Astrocyte (in vitro differentiated cells and primary cell): ENCODE measurements at regions not wholly inside any gene's neighbourhood (a gene's known extent, or its start where the extent isn't known, plus 50 kb on each side); places are given as distances from the start of the nearest gene placed in this dataset.

Experiments used
- DNase-seq: peaks from one replicate; pipeline ENCODE4 v3.0.0-alpha.2; 2010; ENCODE audit warnings: low read depth
- FAIRE-seq: peaks from 2 replicates; lab custom pipeline; 2011; peaks lifted over from hg19 to GRCh38; lab: Jason Lieb, UNC
- H2AFZ ChIP-seq: 2 replicates; pipeline ENCODE4 v1.6.0; 2012; ENCODE audit warnings: low read depth, low read length, inconsistent platforms
- H3K27ac ChIP-seq: 2 replicates; pipeline ENCODE4 v1.5.1; 2011; ENCODE audit warnings: low read depth, low read length, inconsistent platforms
- H3K27me3 ChIP-seq: 2 replicates; pipeline ENCODE4 v1.6.0; 2011; ENCODE audit warnings: low read length, inconsistent platforms; ENCODE audit not compliant: insufficient read depth
- H3K36me3 ChIP-seq: 2 replicates; pipeline ENCODE4 v1.5.1; 2011; ENCODE audit warnings: low read length, inconsistent platforms; ENCODE audit not compliant: insufficient read depth
- H3K4me1 ChIP-seq: 2 replicates; pipeline ENCODE4 v1.5.1; 2011; ENCODE audit warnings: low read length, inconsistent platforms; ENCODE audit not compliant: insufficient read depth
- H3K4me2 ChIP-seq: 2 replicates; pipeline ENCODE4 v1.6.0; 2012; ENCODE audit warnings: low read length, inconsistent platforms
- H3K4me3 ChIP-seq: 2 replicates; pipeline ENCODE4 v1.5.1; 2011; ENCODE audit warnings: low read depth, mild to moderate bottlenecking, low read length, inconsistent platforms; ENCODE audit not compliant: insufficient read depth
- H3K79me2 ChIP-seq: 2 replicates; pipeline ENCODE4 v1.6.0; 2012; ENCODE audit warnings: mild to moderate bottlenecking, low read length, inconsistent platforms; ENCODE audit not compliant: insufficient read depth
- H3K9ac ChIP-seq: 2 replicates; pipeline ENCODE4 v1.6.0; 2012; ENCODE audit warnings: mild to moderate bottlenecking, low read length, inconsistent platforms
- H3K9me3 ChIP-seq: 2 replicates; pipeline ENCODE4 v1.5.1; 2012; ENCODE audit warnings: low read depth, mild to moderate bottlenecking, low read length, inconsistent platforms; ENCODE audit not compliant: insufficient read depth
- H4K20me1 ChIP-seq: 2 replicates; pipeline ENCODE4 v1.6.0; 2012; ENCODE audit warnings: low read length, inconsistent platforms; ENCODE audit not compliant: insufficient read depth
- H3K27ac Mint-ChIP-seq: one replicate; pipeline ENCODE4 v1.8.0; 2021; ENCODE audit warnings: mild to moderate bottlenecking, mixed read lengths; ENCODE audit not compliant: unreplicated experiment
- H3K27me3 Mint-ChIP-seq: one replicate; pipeline ENCODE4 v1.8.0; 2021; ENCODE audit warnings: low read depth, mixed read lengths; ENCODE audit not compliant: unreplicated experiment
- H3K36me3 Mint-ChIP-seq: one replicate; pipeline ENCODE4 v1.8.0; 2021; ENCODE audit warnings: low read depth, mixed read lengths; ENCODE audit not compliant: unreplicated experiment
- H3K4me1 Mint-ChIP-seq: one replicate; pipeline ENCODE4 v1.8.0; 2021; ENCODE audit warnings: low read depth, mixed read lengths; ENCODE audit not compliant: unreplicated experiment
- H3K4me3 Mint-ChIP-seq: one replicate; pipeline ENCODE4 v1.8.0; 2021; ENCODE audit warnings: mild to moderate bottlenecking, moderate library complexity, mixed read lengths; ENCODE audit not compliant: unreplicated experiment
- H3K9me3 Mint-ChIP-seq: one replicate; pipeline ENCODE4 v1.8.0; 2021; ENCODE audit warnings: mild to moderate bottlenecking, mixed read lengths; ENCODE audit not compliant: unreplicated experiment
- CTCF ChIP-seq: IDR thresholded peaks from 2 replicates; pipeline ENCODE4 v1.5.1; 2011; ENCODE audit warnings: low read depth, mild to moderate bottlenecking, inconsistent platforms, low read length, moderate library complexity; ENCODE audit not compliant: insufficient read depth
- EZH2 ChIP-seq: IDR thresholded peaks from 2 replicates; pipeline ENCODE4 v1.6.1; 2012; ENCODE audit warnings: mild to moderate bottlenecking, low read length, inconsistent platforms; ENCODE audit not compliant: insufficient read depth

GRCh38 chr2:111673526-111673925 is 210.5 kb downstream of the ANAPC1 start:
- H3K9me3 Mint-ChIP-seq, result no peaks in the 10 kb centered on the region
- H3K27me3 ChIP-seq, result peaks cover 3% of the 10 kb centered on the region

GRCh38 chr2:111675419-111676194 is 208.4 kb downstream of the ANAPC1 start:
- no peak overlapping the region for H3K4me3 Mint-ChIP-seq
- Histone ChIP-seq H3K4me3 (no peak overlapping the region), H3K9ac (no peak overlapping the region), H3K36me3 (no peaks in the 10 kb centered on the region), H3K4me1 (peaks cover 10% of the 10 kb centered on the region), H3K9me3 (no peaks in the 10 kb centered on the region), H3K27me3 (peaks cover 5% of the 10 kb centered on the region), H3K79me2 (no peaks in the 10 kb centered on the region), H4K20me1 (no peaks in the 10 kb centered on the region), H3K4me2 (no peak overlapping the region), H3K27ac (no peak overlapping the region), H2AFZ (no peak overlapping the region)
- no peak for FAIRE-seq
- H3K27me3 Mint-ChIP-seq, result peaks cover 2% of the 10 kb centered on the region
- no peak for DNase-seq
- peaks cover 20% of the 10 kb centered on the region for H3K4me1 Mint-ChIP-seq
- no peaks in the 10 kb centered on the region for H3K9me3 Mint-ChIP-seq
- no peak overlapping the region for H3K27ac Mint-ChIP-seq
- no peaks in the 10 kb centered on the region for H3K36me3 Mint-ChIP-seq
- TF ChIP-seq EZH2 (no peak), CTCF (no peak)

More at GRCh38 chr2:111673526-111673925, 210.5 kb downstream of the ANAPC1 start:
- H3K36me3 ChIP-seq, result no peaks in the 10 kb centered on the region
- no peaks in the 10 kb centered on the region for H4K20me1 ChIP-seq
- H3K27ac Mint-ChIP-seq, result no peak overlapping the region
- no peaks in the 10 kb centered on the region for H3K9me3 ChIP-seq
- H3K79me2 ChIP-seq, result no peaks in the 10 kb centered on the region
- H3K4me3 ChIP-seq, result no peak overlapping the region
- no peak overlapping the region for H3K27ac ChIP-seq
- no peak overlapping the region for H2AFZ ChIP-seq
- TF ChIP-seq EZH2, result no peak
- TF ChIP-seq CTCF, result no peak
- DNase-seq (no peak), FAIRE-seq (no peak)
- H3K4me1 Mint-ChIP-seq, result peaks cover 21% of the 10 kb centered on the region
- no peak overlapping the region for H3K9ac ChIP-seq
- H3K4me3 Mint-ChIP-seq, result no peak overlapping the region
- peaks cover 2% of the 10 kb centered on the region for H3K27me3 Mint-ChIP-seq
- H3K4me2 ChIP-seq, result no peak overlapping the region
- H3K36me3 Mint-ChIP-seq, result no peaks in the 10 kb centered on the region
- H3K4me1 ChIP-seq, result peaks cover 2% of the 10 kb centered on the region

GRCh38 chr2:111676291-111676822 is 207.6 kb downstream of the ANAPC1 start:
- H3K4me1 ChIP-seq, result peaks cover 10% of the 10 kb centered on the region
- no peak overlapping the region for H3K4me3 Mint-ChIP-seq
- peak; percentile 33 for DNase-seq
- H2AFZ ChIP-seq, result no peak overlapping the region
- H3K9me3 ChIP-seq, result peaks cover 2% of the 10 kb centered on the region
- H3K36me3 ChIP-seq, result no peaks in the 10 kb centered on the region
- no peak overlapping the region for H3K4me3 ChIP-seq
- no peak overlapping the region for H3K4me2 ChIP-seq
- no peak overlapping the region for H3K27ac ChIP-seq
- no peaks in the 10 kb centered on the region for H3K36me3 Mint-ChIP-seq
- no peak for FAIRE-seq
- no peaks in the 10 kb centered on the region for H4K20me1 ChIP-seq
- peaks cover 7% of the 10 kb centered on the region for H3K27me3 ChIP-seq
- H3K27ac Mint-ChIP-seq, result no peak overlapping the region
- peaks cover 15% of the 10 kb centered on the region for H3K4me1 Mint-ChIP-seq
- no peak overlapping the region for H3K9ac ChIP-seq
- H3K9me3 Mint-ChIP-seq, result no peaks in the 10 kb centered on the region
- H3K27me3 Mint-ChIP-seq, result peaks cover 6% of the 10 kb centered on the region
- H3K79me2 ChIP-seq, result no peaks in the 10 kb centered on the region
- TF ChIP-seq EZH2, result no peak
- TF ChIP-seq CTCF, result no peak
